Mammary epithelial cell (primary cell): ENCODE measurements at regions not wholly inside any gene's neighbourhood (a gene's known extent, or its start where the extent isn't known, plus 50 kb on each side); places are given as distances from the start of the nearest gene placed in this dataset.

Experiments
- CTCF ChIP-seq, 2 donors: IDR thresholded peaks in 1 of 2; conservative IDR thresholded peaks in 1 of 2; 2 replicates each; pipeline ENCODE4 v1.5.1; 2011 to 2012; ENCODE audit warnings: inconsistent platforms in 2 of 2, low read length in 2 of 2, mild to moderate bottlenecking in 2 of 2, control low read depth in 1 of 2, low read depth in 1 of 2; ENCODE audit not compliant: insufficient read depth in 1 of 2; ENCODE audit errors: extremely low read depth in 1 of 2
- EZH2 ChIP-seq: IDR thresholded peaks from 2 replicates; pipeline ENCODE4 v1.6.1; 2012; ENCODE audit warnings: low read length, inconsistent platforms, borderline replicate concordance

GRCh38 chr7:1360521-1360971 is 98.7 kb downstream of the MICALL2 start:
- no peak for TF ChIP-seq CTCF (conservative IDR thresholded peaks at IDR 0.05 in 1 of 2, IDR thresholded peaks at IDR 0.05 in 1 of 2; ENCODE audit: extremely low read depth in 1 of 2, insufficient read depth in 1 of 2, low read depth in 1 of 2, low read length in 2 of 2)
- no peak for TF ChIP-seq EZH2
